Suppressor macrophage treated with lipopolysaccharide for 4 hours (primary cell): ENCODE measurements at regions not wholly inside any gene's neighbourhood (a gene's known extent, or its start where the extent isn't known, plus 50 kb on each side); places are given as distances from the start of the nearest gene placed in this dataset.
A peak's percentile ranks its signal among the peaks of the same experiment; 100 is the strongest.

ENCODE experiments used
- DNase-seq: peaks from one replicate; pipeline ENCODE4 v3.0.0-alpha.2; 2020

DNA sequence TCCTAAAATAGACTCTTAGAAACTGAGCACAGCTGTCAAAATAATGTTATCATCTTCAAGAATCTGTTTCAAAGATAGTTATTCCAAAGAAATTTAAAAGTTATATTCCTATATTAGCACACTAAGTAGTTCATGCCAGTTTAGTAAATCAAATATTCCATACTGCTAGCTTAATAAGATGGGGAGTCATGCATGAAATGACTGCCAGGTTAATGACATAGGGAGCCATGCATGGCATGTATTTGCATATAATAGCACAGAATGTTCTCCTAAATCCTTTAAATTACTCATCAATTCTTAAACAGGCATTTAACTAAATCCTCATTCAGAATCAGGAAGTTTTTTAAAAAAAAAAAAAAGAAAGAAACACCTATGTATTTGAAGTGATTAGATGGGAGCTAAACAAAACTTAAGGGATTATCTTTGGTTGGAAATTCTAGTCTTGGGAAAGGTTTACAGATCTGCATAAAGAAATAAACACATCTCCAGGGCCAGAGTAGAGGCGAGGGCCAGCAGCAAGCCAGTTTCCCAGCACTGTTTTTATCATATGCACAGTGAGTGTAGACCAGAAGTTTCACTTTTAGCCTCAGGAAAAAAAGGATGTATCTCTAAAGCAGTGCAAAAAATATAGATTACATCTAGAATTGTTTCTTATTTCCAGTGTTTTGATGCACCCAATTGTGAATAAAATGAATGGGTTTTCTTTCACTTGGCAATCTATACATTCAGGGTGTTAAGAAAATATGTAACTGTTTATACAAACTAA lies 366.4 kb upstream of the AGTR1 start:
- DNase-seq = no peak

DNA sequence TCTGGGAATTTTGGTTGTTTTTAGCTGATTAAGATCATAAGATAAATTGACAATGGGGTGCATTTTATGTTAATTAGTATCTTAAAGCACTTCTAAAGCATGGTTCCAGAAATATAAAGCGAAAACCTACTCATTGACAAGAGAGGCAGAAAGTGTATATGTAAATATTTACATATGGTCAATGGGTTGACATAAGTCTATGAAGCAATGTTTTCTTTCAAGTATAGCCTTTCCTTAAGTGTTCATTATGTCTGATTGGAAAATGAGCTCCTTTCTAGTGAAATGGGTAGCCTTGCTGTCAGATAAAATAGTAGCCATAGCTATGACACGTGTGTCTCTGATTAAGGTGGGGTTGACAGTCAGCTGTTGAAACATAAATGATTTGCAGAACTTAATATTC lies 365.2 kb upstream of the AGTR1 start:
- no peak for DNase-seq

DNA sequence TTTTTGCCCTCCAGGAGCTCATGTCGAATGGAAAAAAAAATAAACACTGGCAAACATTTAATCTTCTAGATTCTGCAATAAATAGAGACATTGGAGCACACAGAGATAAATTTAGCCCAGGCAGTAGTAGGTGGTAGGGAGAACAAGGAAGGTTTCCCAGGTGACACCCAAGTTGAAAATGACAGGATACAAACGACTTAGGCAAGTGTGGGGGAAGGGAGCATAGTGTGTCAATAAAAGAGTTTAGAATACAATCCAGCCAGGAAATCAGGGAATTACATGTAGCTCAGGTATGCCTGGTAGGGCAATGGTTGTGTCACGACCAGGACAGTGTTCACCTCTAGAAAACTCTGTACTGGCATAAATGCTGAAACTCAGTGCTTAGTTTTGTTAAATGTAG lies 364.6 kb upstream of the AGTR1 start:
- no peak for DNase-seq

DNA sequence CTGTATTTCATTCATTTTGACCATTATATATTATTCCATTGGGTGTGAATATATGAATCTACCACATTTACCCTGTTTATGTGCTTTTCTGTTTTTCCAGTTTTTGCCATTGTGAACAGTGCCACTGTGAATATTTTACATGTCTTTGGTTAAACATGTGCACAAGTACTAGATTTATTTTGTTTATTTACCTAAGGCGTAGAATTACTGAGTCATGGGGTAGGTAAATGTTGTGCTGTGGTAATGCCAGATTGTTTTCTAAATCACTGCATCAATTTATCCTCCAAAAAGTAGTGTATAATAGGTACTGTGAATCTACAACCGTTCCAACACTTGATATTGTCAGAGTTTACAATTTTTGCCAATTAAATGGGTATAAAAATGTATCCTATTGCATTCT lies 362.1 kb upstream of the AGTR1 start:
- no peak for DNase-seq

GRCh38 chr3:148343416-148343815 lies 354.3 kb upstream of the AGTR1 start:
- no peak for DNase-seq

GRCh38 chr3:148344521-148344920 lies 353.2 kb upstream of the AGTR1 start:
- no peak for DNase-seq

DNA sequence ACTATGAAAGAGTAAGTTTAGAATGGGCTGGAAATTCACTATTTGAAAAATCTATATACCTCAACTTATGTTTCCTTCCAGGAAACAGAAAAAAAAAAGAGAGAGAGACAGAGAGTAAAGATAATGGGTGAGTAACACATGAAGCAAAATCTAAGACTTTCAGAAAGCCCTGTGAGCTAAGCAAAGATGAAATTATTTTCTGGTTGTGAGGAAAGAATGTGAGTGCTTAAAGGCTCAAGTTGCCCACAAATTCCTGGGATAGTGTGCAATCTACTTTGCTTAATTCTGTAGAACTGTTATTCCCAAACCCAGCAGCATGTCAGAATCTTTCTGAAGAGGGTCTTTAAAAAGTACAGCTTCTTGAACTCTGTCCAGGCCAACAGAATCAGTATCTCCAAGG lies 337.7 kb upstream of the AGTR1 start:
- no peak for DNase-seq

- DNase-seq = peak; percentile 18
These were observed 330.8 kb upstream of the AGTR1 start for GRCh38 chr3:148366743-148367410.

DNA sequence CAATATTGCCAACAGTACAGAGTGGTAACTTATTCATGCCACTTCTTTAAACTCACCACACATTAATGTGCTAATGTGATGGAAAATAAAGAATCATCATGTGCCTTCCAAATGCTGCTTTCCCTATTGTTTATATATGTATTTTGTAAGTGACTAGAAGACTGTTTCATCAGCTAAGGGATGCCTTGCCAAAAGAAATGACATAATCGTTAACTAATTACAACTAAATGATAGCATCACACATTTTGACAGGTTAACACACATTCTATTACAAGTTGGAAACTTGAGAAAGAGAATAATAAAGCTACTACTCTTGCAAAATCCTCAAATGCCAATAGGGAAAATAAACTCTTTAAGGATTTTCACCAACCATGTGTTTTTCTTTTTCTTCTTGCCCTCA lies 329.9 kb upstream of the AGTR1 start:
- no peak for DNase-seq

- no peak for DNase-seq
These were observed 328.3 kb upstream of the AGTR1 start for GRCh38 chr3:148369381-148369780.

- no peak for DNase-seq
These were observed 325.4 kb upstream of the AGTR1 start for GRCh38 chr3:148372206-148372875.

- DNase-seq = no peak
These were observed 323.7 kb upstream of the AGTR1 start for GRCh38 chr3:148373961-148374360.

GRCh38 chr3:148379763-148380382 lies 317.8 kb upstream of the AGTR1 start:
- peak; percentile 9 for DNase-seq

- no peak for DNase-seq
These were observed 316.7 kb upstream of the AGTR1 start for GRCh38 chr3:148381051-148381450.

DNA sequence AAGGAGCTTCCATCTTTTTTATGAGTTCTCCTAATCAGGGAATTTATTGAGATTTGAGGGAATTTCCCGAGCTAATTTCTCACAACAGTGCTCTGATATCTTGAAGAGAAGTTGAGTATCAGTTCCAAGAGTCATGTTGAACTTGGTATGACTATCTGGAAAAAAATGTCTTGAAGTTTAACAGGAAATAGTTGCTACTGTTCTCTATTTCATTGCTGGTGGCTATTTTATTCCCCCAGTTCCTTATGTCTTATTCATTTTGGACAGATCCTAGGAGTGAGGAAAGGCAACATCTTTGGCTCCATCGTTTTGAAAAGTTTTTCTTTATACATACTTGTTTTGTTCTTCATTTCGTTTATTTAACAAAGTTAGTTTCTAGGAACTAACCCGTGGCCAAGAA lies 307.8 kb upstream of the AGTR1 start:
- DNase-seq = no peak

DNA sequence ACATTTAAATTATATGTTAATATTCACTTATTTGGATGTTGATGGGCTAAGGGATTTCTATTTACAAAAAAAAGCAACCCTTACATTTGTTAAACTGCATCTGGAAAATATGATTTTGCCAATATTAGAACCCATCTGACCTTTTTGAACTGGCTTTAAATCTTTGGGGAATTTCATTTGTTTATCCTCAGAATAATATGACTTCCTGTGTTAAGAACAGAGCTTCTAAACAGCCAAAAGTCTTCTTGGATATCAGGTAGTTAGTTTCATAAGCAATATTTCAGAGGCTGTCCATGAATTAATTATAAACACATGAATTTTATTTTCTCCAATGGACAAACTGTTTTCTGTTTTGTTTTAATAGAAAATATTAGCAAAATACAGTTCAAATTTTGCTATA lies 301.9 kb upstream of the AGTR1 start:
- DNase-seq = no peak

GRCh38 chr3:148400754-148401153 lies 296.9 kb upstream of the AGTR1 start:
- no peak for DNase-seq

- no peak for DNase-seq
These were observed 289.0 kb upstream of the AGTR1 start for GRCh38 chr3:148408667-148409066.

- no peak for DNase-seq
These were observed 277.5 kb upstream of the AGTR1 start for GRCh38 chr3:148420242-148420641.

- no peak for DNase-seq
These were observed 268.7 kb upstream of the AGTR1 start for GRCh38 chr3:148428862-148429605.

GRCh38 chr3:148433665-148434064 lies 264.0 kb upstream of the AGTR1 start:
- DNase-seq = no peak

DNA sequence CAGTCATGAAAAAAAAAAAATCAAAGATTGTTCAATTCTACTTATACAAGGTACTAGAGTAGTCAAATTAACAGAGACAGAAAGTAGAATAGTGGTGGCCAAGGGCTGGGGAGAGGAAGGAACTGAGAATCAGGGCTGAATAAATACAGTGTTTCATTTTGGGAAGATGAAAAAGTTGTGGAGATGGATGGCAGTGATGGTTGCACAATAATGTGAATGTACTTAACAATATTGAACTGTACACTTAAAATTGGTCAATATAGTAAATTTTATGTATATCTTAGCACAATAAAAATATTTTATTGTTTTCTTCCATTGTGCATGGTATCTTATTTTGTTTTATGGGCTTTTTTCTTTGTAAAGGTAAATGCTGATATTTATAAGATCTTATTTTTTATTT lies 262.2 kb upstream of the AGTR1 start:
- no peak for DNase-seq

DNA sequence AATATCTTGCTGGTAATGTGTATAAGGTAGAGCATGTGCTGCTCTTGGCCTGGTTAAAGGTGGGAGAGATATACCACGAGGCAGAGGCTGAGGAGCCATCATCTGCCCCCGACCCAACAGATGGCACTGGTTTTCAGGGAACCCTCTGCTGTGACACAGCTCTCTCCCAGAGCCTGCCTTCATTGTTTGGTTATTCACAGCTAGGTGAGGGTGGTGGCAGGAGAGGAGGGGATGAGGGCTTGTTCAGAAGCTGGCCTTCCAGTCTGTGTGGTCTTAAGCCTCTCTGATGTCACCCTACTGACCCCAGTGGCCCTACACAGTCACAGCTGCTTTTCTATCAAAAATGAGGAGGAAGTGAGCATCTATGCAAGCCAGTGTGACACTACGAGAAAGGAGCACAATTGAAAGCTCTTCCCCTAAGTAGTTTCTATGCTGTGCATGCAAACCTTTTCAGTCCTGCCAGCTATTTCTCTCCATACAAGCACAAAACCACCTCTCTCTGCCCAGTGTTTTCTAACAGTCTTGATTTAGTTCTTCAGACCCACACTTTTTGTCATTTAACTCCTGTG lies 258.4 kb upstream of the AGTR1 start:
- no peak for DNase-seq
